ENCODE measurements at regions not wholly inside any gene's neighbourhood (a gene's known extent, or its start where the extent isn't known, plus 50 kb on each side); places are given as distances from the start of the nearest gene placed in this dataset.

GRCh38 chr5:57102189-57102904, 71.5 kb upstream of the GPBP1 start:
- H3K4me1 ChIP-seq: no peaks in the 10 kb centered on the region
- no peak overlapping the region for H3K4me3 ChIP-seq
- no peaks in the 10 kb centered on the region for H3K36me3 ChIP-seq
- peak overlapping the region; percentile 55 for H3K27ac ChIP-seq
- H3K9ac ChIP-seq (ENCODE audit: low read depth in 2 of 2, low read length in 2 of 2): no peak overlapping the region
- no peak for TF ChIP-seq CTCF (IDR thresholded peaks at IDR 0.05)
- no peaks in the 10 kb centered on the region for H3K27me3 ChIP-seq
- no peak for DNase-seq
- H3K9me3 ChIP-seq: no peaks in the 10 kb centered on the region
- intact Hi-C loops (cut with DNase I): no loop called here

- peak; percentile 28 for DNase-seq
Measured at GRCh38 chr5:57102905-57103255, 71.0 kb upstream of the GPBP1 start.

DNA sequence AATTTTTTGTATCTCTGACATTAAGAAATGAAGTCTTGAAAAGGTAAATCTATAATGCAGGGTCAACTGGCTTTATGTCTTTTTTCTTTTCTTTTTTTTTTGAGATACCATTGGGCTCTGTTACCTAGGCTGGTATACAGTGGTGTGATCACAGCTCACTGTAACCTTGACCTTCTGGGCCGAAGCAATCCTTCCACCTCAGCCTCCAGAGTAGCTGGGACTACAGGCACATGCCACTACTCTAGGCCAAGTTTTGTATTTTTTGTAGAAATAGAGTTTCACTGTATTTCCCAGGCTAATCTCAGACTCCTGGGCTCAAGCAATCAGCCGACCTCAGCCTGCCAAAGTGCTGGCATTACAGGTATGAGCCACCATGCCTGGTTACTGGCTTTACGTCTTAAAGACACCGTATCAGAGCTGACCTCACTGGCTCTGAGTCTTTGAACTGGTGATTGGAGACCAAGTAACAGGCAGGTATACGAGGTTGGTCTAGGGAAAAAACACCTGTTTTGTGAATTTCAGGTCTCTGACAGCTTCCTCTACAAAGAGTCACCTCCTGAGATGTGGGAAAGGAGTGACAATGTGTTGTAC, 70.4 kb upstream of the GPBP1 start:
- no peak for TF ChIP-seq CTCF (IDR thresholded peaks at IDR 0.05)
- Histone ChIP-seq H3K27me3 (no peaks in the 10 kb centered on the region), H3K27ac (peak overlapping the region; percentile 55), H3K36me3 (no peaks in the 10 kb centered on the region), H3K9me3 (no peaks in the 10 kb centered on the region), H3K4me1 (no peaks in the 10 kb centered on the region), H3K4me3 (no peak overlapping the region), H3K9ac (ENCODE audit: low read depth in 2 of 2, low read length in 2 of 2) (no peak overlapping the region)
- no peak for DNase-seq
- intact Hi-C loops (cut with DNase I): no loop called here

More at GRCh38 chr5:57102905-57103255, 71.0 kb upstream of the GPBP1 start:
- no peak overlapping the region for H3K9ac ChIP-seq (ENCODE audit: low read depth in 2 of 2, low read length in 2 of 2)
- no peak for TF ChIP-seq CTCF (IDR thresholded peaks at IDR 0.05)
- H3K9me3 ChIP-seq: no peaks in the 10 kb centered on the region
- H3K4me1 ChIP-seq: no peaks in the 10 kb centered on the region
- H3K36me3 ChIP-seq: no peaks in the 10 kb centered on the region
- peak overlapping the region; percentile 55 for H3K27ac ChIP-seq
- no peak overlapping the region for H3K4me3 ChIP-seq
- intact Hi-C loops (cut with DNase I): no loop called here
- no peaks in the 10 kb centered on the region for H3K27me3 ChIP-seq

- DNase-seq: no peak
- Histone ChIP-seq H3K9ac (ENCODE audit: low read depth in 2 of 2, low read length in 2 of 2) (no peak overlapping the region), H3K27me3 (no peaks in the 10 kb centered on the region), H3K4me1 (no peaks in the 10 kb centered on the region), H3K27ac (no peak overlapping the region), H3K36me3 (no peaks in the 10 kb centered on the region), H3K9me3 (no peaks in the 10 kb centered on the region), H3K4me3 (no peak overlapping the region)
- no peak for TF ChIP-seq CTCF (IDR thresholded peaks at IDR 0.05)
- intact Hi-C loops (cut with DNase I): no loop called here
Measured at GRCh38 chr5:57106661-57107060, 67.2 kb upstream of the GPBP1 start.

GRCh38 chr5:57111993-57112392, 61.9 kb upstream of the GPBP1 start:
- intact Hi-C loops (cut with DNase I): no loop called here
- H3K27ac ChIP-seq: no peak overlapping the region
- H3K4me3 ChIP-seq: no peak overlapping the region
- DNase-seq: peak; percentile 22
- no peaks in the 10 kb centered on the region for H3K36me3 ChIP-seq
- H3K9me3 ChIP-seq: no peaks in the 10 kb centered on the region
- TF ChIP-seq CTCF (IDR thresholded peaks at IDR 0.05): no peak
- H3K4me1 ChIP-seq: no peaks in the 10 kb centered on the region
- H3K9ac ChIP-seq (ENCODE audit: low read depth in 2 of 2, low read length in 2 of 2): no peak overlapping the region
- H3K27me3 ChIP-seq: no peaks in the 10 kb centered on the region
